ENCODE measurements at regions not wholly inside any gene's neighbourhood (a gene's known extent, or its start where the extent isn't known, plus 50 kb on each side); places are given as distances from the start of the nearest gene placed in this dataset.

GRCh38 chrX:82292803-82293202 is 1090.9 kb downstream of the SH3BGRL start:
- no peak for FAIRE-seq
- ATAC-seq: no peak
- BruUV-seq (replicated peaks): no TSS peak
- H4K20me1 ChIP-seq (ENCODE audit: insufficient read depth, low read length): no peaks in the 10 kb centered on the region
- peaks cover 37% of the 10 kb centered on the region for H3K9me3 ChIP-seq (ENCODE audit: low read length)
- POLR2A ChIA-PET: no interaction called here
- in situ Hi-C loops (cut with HindIII; ENCODE audit: extremely low pct_ligation_motif_present, low pct_unique_long_range_greater_than_20kb): no loop called here
- intact Hi-C loops (cut with micrococcal nuclease; ENCODE audit: unreplicated experiment): no loop called here
- H3K9ac ChIP-seq (ENCODE audit: insufficient read depth, low read depth, low read length): no peak overlapping the region
- H3K36me3 ChIP-seq (replicated peaks in 1 of 2; ENCODE audit: control insufficient read depth in 1 of 2, insufficient read depth in 2 of 2, low read length in 2 of 2): no peaks in the 10 kb centered on the region
- TF ChIP-seq, protein P1, sequence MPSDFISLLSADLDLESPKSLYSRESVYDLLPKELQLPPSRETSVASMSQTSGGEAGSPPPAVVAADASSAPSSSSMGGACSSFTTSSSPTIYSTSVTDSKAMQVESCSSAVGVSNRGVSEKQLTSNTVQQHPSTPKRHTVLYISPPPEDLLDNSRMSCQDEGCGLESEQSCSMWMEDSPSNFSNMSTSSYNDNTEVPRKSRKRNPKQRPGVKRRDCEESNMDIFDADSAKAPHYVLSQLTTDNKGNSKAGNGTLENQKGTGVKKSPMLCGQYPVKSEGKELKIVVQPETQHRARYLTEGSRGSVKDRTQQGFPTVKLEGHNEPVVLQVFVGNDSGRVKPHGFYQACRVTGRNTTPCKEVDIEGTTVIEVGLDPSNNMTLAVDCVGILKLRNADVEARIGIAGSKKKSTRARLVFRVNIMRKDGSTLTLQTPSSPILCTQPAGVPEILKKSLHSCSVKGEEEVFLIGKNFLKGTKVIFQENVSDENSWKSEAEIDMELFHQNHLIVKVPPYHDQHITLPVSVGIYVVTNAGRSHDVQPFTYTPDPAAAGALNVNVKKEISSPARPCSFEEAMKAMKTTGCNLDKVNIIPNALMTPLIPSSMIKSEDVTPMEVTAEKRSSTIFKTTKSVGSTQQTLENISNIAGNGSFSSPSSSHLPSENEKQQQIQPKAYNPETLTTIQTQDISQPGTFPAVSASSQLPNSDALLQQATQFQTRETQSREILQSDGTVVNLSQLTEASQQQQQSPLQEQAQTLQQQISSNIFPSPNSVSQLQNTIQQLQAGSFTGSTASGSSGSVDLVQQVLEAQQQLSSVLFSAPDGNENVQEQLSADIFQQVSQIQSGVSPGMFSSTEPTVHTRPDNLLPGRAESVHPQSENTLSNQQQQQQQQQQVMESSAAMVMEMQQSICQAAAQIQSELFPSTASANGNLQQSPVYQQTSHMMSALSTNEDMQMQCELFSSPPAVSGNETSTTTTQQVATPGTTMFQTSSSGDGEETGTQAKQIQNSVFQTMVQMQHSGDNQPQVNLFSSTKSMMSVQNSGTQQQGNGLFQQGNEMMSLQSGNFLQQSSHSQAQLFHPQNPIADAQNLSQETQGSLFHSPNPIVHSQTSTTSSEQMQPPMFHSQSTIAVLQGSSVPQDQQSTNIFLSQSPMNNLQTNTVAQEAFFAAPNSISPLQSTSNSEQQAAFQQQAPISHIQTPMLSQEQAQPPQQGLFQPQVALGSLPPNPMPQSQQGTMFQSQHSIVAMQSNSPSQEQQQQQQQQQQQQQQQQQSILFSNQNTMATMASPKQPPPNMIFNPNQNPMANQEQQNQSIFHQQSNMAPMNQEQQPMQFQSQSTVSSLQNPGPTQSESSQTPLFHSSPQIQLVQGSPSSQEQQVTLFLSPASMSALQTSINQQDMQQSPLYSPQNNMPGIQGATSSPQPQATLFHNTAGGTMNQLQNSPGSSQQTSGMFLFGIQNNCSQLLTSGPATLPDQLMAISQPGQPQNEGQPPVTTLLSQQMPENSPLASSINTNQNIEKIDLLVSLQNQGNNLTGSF (CRISPR knock-in tag; IDR thresholded peaks at IDR 0.05): no peak
- TF ChIP-seq ZNF432 (CRISPR knock-in tag; IDR thresholded peaks at IDR 0.05; ENCODE audit: borderline replicate concordance) (no peak), MZF1 (CRISPR knock-in tag; IDR thresholded peaks at IDR 0.05; ENCODE audit: borderline replicate concordance) (no peak), ZNF800 (CRISPR knock-in tag; IDR thresholded peaks at IDR 0.05) (no peak), ZNF407 (CRISPR knock-in tag; IDR thresholded peaks at IDR 0.05; ENCODE audit: not compliant biosample characterization) (no peak), HNRNPK (IDR thresholded peaks at IDR 0.05; ENCODE audit: low read depth, low read length, poor library complexity, severe bottlenecking) (no peak)
- no peaks in the 10 kb centered on the region for H3K4me1 ChIP-seq (ENCODE audit: insufficient read depth, low read length)
- no peaks in the 10 kb centered on the region for H3K79me2 ChIP-seq (ENCODE audit: insufficient read depth, low read length)
- WGBS (ENCODE audit: low lambda C conversion rate): 11% methylated on average over 2 of the region's 2 CpGs
- no peaks in the 10 kb centered on the region for H3K27me3 ChIP-seq (ENCODE audit: control insufficient read depth in 1 of 2, insufficient read depth in 2 of 2, low read length in 2 of 2)
- no peak for DNase-seq (ENCODE audit: low spot score)
- H2AFZ ChIP-seq (ENCODE audit: low read length): no peak overlapping the region
- CTCF ChIA-PET (ENCODE audit: low intra/inter-chr PET ratio, low total read pairs): no interaction called here
- H3K27ac ChIP-seq (ENCODE audit: extremely low read length, insufficient read depth, low read length): no peak overlapping the region
- no peak overlapping the region for H3K4me2 ChIP-seq (ENCODE audit: low read depth, low read length)
- H3K4me3 ChIP-seq (replicated peaks in 1 of 3; ENCODE audit: insufficient read depth in 1 of 3, low read depth in 2 of 3, low read length in 3 of 3): no peak overlapping the region
